ENCODE measurements at regions not wholly inside any gene's neighbourhood (a gene's known extent, or its start where the extent isn't known, plus 50 kb on each side); places are given as distances from the start of the nearest gene placed in this dataset.

GRCh38 chr5:35482167-35482755 is 135.4 kb upstream of the SPEF2 start:
- no peak for DNase-seq (ENCODE audit: low read depth)
- TF ChIP-seq, protein P1, sequence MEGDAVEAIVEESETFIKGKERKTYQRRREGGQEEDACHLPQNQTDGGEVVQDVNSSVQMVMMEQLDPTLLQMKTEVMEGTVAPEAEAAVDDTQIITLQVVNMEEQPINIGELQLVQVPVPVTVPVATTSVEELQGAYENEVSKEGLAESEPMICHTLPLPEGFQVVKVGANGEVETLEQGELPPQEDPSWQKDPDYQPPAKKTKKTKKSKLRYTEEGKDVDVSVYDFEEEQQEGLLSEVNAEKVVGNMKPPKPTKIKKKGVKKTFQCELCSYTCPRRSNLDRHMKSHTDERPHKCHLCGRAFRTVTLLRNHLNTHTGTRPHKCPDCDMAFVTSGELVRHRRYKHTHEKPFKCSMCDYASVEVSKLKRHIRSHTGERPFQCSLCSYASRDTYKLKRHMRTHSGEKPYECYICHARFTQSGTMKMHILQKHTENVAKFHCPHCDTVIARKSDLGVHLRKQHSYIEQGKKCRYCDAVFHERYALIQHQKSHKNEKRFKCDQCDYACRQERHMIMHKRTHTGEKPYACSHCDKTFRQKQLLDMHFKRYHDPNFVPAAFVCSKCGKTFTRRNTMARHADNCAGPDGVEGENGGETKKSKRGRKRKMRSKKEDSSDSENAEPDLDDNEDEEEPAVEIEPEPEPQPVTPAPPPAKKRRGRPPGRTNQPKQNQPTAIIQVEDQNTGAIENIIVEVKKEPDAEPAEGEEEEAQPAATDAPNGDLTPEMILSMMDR (IDR thresholded peaks at IDR 0.05; ENCODE audit: insufficient read depth, low read depth, low read length, missing control alignments): no peak
- H3K4me3 ChIP-seq (ENCODE audit: low read depth, low read length): no peak overlapping the region

- TF ChIP-seq, protein P1 (IDR thresholded peaks at IDR 0.05; ENCODE audit: insufficient read depth, low read depth, low read length, missing control alignments): no peak
- H3K4me3 ChIP-seq (ENCODE audit: low read depth, low read length): no peak overlapping the region
- peak; percentile 4 for DNase-seq (ENCODE audit: low read depth)
Measured at GRCh38 chr5:35478856-35479682, 138.6 kb upstream of the SPEF2 start.

DNA sequence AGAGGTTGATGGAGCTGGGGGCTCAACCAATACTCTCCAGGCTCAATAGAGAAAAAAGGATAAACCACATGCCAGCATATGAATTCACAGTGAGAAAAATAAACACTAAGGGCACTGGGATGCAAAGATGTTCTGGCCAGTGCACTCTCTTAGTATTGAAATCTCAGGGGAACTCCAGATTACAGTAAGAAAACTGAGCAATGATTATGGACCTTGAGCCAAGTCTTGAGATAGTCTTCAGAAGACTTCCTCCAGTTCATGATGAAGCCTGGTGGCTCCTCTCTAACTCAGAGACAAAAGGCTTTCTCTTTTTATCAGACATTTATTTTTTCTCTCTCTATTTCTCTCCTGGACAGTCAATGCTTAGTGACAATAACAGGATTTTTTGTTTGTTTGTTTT is 139.8 kb upstream of the SPEF2 start:
- H3K4me3 ChIP-seq (ENCODE audit: low read depth, low read length): no peak overlapping the region
- DNase-seq (ENCODE audit: low read depth): no peak
- TF ChIP-seq, protein P1 (IDR thresholded peaks at IDR 0.05; ENCODE audit: insufficient read depth, low read depth, low read length, missing control alignments): no peak

DNA sequence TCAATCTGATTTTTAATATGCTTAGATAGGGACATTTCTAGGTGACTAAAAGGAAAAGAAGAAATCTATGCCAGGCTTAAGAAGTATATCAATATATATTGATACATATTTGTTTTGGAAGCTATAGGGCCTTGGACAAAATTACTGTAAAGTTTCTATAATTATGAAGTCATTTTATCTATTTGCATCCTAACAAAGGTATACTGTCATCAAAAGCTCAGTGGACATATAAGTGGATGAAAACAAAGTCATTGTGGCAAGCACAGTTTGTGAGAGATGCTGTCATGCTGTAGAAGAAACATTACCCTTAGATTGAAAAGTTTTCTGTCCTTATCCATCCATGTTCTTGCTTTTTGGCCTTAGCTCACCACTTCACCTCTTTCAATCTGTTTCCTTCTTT is 140.3 kb upstream of the SPEF2 start:
- H3K4me3 ChIP-seq (ENCODE audit: low read depth, low read length): no peak overlapping the region
- DNase-seq (ENCODE audit: low read depth): no peak
- TF ChIP-seq, protein P1 (IDR thresholded peaks at IDR 0.05; ENCODE audit: insufficient read depth, low read depth, low read length, missing control alignments): no peak

DNA sequence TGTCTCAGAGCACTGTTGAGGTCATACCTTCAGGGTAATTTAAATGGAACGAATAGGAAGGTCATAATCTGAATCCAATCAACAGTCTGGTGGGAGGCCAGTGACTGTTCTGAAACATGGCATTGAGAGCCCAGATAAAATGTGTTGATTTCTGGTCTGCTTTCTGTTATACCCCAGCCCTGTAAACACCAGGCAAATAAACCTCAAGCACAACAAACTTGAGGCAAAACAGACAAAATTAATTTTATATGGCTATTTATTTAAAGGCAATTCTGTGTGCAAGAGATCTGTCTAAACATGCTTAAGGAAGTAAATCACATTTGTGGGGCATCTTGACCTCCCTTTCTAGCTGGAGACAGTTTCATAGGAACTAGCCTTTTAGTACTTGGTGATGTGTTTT is 140.9 kb upstream of the SPEF2 start:
- TF ChIP-seq, protein P1 (IDR thresholded peaks at IDR 0.05; ENCODE audit: insufficient read depth, low read depth, low read length, missing control alignments): no peak
- DNase-seq (ENCODE audit: low read depth): no peak

DNA sequence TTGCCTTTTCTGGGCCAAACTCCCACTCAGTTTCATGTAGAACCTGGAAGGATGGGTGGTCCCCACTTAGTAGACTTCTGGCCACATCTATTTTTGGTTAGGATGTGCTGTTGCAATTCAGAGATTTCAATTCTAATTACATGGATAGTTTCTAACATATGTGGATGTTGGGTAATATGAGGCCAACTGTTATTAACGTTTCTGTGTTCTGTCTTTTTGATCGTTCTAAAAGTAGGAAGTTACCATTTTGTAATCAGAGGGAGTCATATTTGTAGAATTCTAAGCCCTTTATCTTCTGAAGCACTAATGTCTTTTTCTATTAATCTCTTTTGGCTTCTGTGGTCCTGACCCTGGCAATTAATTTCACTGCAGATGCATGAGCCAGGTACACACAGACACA is 141.6 kb upstream of the SPEF2 start:
- TF ChIP-seq, protein P1 (IDR thresholded peaks at IDR 0.05; ENCODE audit: insufficient read depth, low read depth, low read length, missing control alignments): no peak
- H3K4me3 ChIP-seq (ENCODE audit: low read depth, low read length): no peak overlapping the region
- no peak for DNase-seq (ENCODE audit: low read depth)

More for the DNA sequence above, 140.9 kb upstream of the SPEF2 start:
- H3K4me3 ChIP-seq (ENCODE audit: low read depth, low read length): no peak overlapping the region

Data from GM12865 (cell line).